Activated T-cell treated with anti-CD3 and anti-CD28 coated beads for 48 hours (primary cell): ENCODE measurements at regions not wholly inside any gene's neighbourhood (a gene's known extent, or its start where the extent isn't known, plus 50 kb on each side); places are given as distances from the start of the nearest gene placed in this dataset.
"Not testable (repeated sequence)": the region's sequence is repeated elsewhere in the genome, so short reads cannot be mapped to it uniquely, and the experiment has no call there.

Source experiments
- DNase-seq: peaks from one replicate; pipeline ENCODE4 v3.0.0-alpha.2; 2020; ENCODE audit warnings: low read depth

GRCh38 chr7:56219017-56219416 lies 102.8 kb upstream of the NUPR2 start:
- DNase-seq, result no peak

- DNase-seq, result no peak
Observed at GRCh38 chr7:56218510-56218909, 102.3 kb upstream of the NUPR2 start.

GRCh38 chr7:56213574-56213973 lies 97.4 kb upstream of the NUPR2 start:
- DNase-seq, result no peak

GRCh38 chr7:56206420-56206819 lies 90.2 kb upstream of the NUPR2 start:
- DNase-seq, result no peak

- DNase-seq, result no peak
Observed at GRCh38 chr7:56199639-56200038, 83.4 kb upstream of the NUPR2 start.

- DNase-seq, result not testable (repeated sequence)
Observed at GRCh38 chr7:56196195-56196594, 80.0 kb upstream of the NUPR2 start.

GRCh38 chr7:56188823-56189346 lies 72.7 kb upstream of the NUPR2 start:
- DNase-seq, result no peak

GRCh38 chr7:56188376-56188775 lies 72.2 kb upstream of the NUPR2 start:
- no peak for DNase-seq

GRCh38 chr7:56181010-56181409 lies 64.8 kb upstream of the NUPR2 start:
- DNase-seq, result no peak

GRCh38 chr7:56175771-56176170 lies 59.6 kb upstream of the NUPR2 start:
- DNase-seq, result no peak

- DNase-seq, result no peak
Observed at GRCh38 chr7:56174875-56175760, 58.9 kb upstream of the NUPR2 start.

GRCh38 chr7:56174346-56174874 lies 58.2 kb upstream of the NUPR2 start:
- DNase-seq, result no peak
